C4-2B (cell line): ENCODE measurements at regions not wholly inside any gene's neighbourhood (a gene's known extent, or its start where the extent isn't known, plus 50 kb on each side); places are given as distances from the start of the nearest gene placed in this dataset.

Experiments
- ZFX ChIP-seq: fragments of 450-650 bp; IDR thresholded peaks from 2 replicates; pipeline ENCODE4 v1.6.1; 2017
- TF ChIP-seq, protein P1 (sequence below): fragments of 450-650 bp; conservative IDR thresholded peaks from 2 replicates; pipeline ENCODE4 v1.5.1; 2017; ENCODE audit warnings: mild to moderate bottlenecking

- TF ChIP-seq, protein P1, sequence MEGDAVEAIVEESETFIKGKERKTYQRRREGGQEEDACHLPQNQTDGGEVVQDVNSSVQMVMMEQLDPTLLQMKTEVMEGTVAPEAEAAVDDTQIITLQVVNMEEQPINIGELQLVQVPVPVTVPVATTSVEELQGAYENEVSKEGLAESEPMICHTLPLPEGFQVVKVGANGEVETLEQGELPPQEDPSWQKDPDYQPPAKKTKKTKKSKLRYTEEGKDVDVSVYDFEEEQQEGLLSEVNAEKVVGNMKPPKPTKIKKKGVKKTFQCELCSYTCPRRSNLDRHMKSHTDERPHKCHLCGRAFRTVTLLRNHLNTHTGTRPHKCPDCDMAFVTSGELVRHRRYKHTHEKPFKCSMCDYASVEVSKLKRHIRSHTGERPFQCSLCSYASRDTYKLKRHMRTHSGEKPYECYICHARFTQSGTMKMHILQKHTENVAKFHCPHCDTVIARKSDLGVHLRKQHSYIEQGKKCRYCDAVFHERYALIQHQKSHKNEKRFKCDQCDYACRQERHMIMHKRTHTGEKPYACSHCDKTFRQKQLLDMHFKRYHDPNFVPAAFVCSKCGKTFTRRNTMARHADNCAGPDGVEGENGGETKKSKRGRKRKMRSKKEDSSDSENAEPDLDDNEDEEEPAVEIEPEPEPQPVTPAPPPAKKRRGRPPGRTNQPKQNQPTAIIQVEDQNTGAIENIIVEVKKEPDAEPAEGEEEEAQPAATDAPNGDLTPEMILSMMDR: no peak
- TF ChIP-seq ZFX: no peak
These were observed 546.3 kb downstream of the MAGEB5 start for GRCh38 chrX:26762253-26762652.
